K562 (cell line): ENCODE measurements at regions not wholly inside any gene's neighbourhood (a gene's known extent, or its start where the extent isn't known, plus 50 kb on each side); places are given as distances from the start of the nearest gene placed in this dataset.

Experiments used
- ATAC-seq: fragments of 200-7000 bp; cut with Tn5 transposase; 3 replicates; pipeline ENCODE4 v1.9.1; 2020; ENCODE audit warnings: moderate library complexity
- BruUV-seq: library from RNA; stranded (reverse); fragments of 400-500 nt; replicated peaks from 2 replicates; lab custom pipeline; 2021; lab: Mats Ljungman, UMichigan
- CTCF ChIA-PET: fragments of 300-600 bp; formaldehyde crosslinking; extraction: SDS; loops from one replicate; lab custom pipeline; 2021; ENCODE audit warnings: low intra/inter-chr PET ratio; lab: Yijun Ruan, JAX
- POLR2A ChIA-PET: fragments of 300-600, 350-650 bp; sonication (Branson Sonifier 250); formaldehyde crosslinking; extraction: SDS; loops from one replicate; lab custom pipeline; 2021; ENCODE audit warnings: antibody characterized with exemption, inconsistent platforms; lab: Yijun Ruan, JAX
- DNase-seq, 4 experiments: peaks; one replicate each; pipeline versions ENCODE4 v3.0.0 to v3.0.0-alpha.2; 2011 to 2018; ENCODE audit warnings: low spot score in 3 of 4, mixed read lengths in 3 of 4; ENCODE audit errors: extremely low read depth in 1 of 4
- FAIRE-seq: peaks from 2 replicates; lab custom pipeline; 2011; peaks lifted over from hg19 to GRCh38; lab: Jason Lieb, UNC
- H2AFZ ChIP-seq: 2 replicates; pipeline ENCODE4 v1.6.0; 2011; ENCODE audit warnings: low read depth, low read length, control low read depth, inconsistent platforms
- H3K27ac ChIP-seq: fragments of 200-600 bp; 3 replicates; pipeline ENCODE4 v1.8.0; 2011; ENCODE audit warnings: low read depth, mild to moderate bottlenecking, control low read depth, inconsistent platforms, low read length, moderate library complexity, mixed read lengths; ENCODE audit errors: extremely low read depth
- H3K27me3 ChIP-seq, 2 experiments: fragments of 300-600 bp in 1 of 2; 2 replicates in 1 of 2; 3 replicates in 1 of 2; pipeline versions ENCODE4 v1.6.0 to v1.8.0; 2011; ENCODE audit warnings: inconsistent platforms in 2 of 2, low read length in 2 of 2, mild to moderate bottlenecking in 1 of 2, mixed read lengths in 1 of 2, moderate library complexity in 1 of 2; ENCODE audit not compliant: control insufficient read depth in 2 of 2, insufficient read depth in 2 of 2
- H3K36me3 ChIP-seq: fragments of 300-600 bp; 3 replicates; pipeline ENCODE4 v1.8.0; 2011; ENCODE audit warnings: mild to moderate bottlenecking, low read length, inconsistent platforms; ENCODE audit not compliant: control insufficient read depth, insufficient read depth
- H3K4me1 ChIP-seq, 2 experiments: fragments of 200-600 bp in 1 of 2; replicated peaks in 1 of 2; 2 replicates in 1 of 2; 3 replicates in 1 of 2; pipeline versions ENCODE4 v1.5.1 to v1.8.0; 2011; ENCODE audit warnings: inconsistent platforms in 2 of 2, low read length in 2 of 2, mild to moderate bottlenecking in 1 of 2, mixed read lengths in 1 of 2, moderate library complexity in 1 of 2; ENCODE audit not compliant: control insufficient read depth in 2 of 2, insufficient read depth in 2 of 2
- H3K4me2 ChIP-seq: 2 replicates; pipeline ENCODE4 v1.6.1; 2011; ENCODE audit warnings: low read length, control low read depth, inconsistent platforms, mixed read lengths; ENCODE audit not compliant: insufficient read depth
- H3K4me3 ChIP-seq: fragments of 200-600 bp; sonication (generic), shearing (Covaris generic); 2 replicates; pipeline ENCODE4 v1.5.1; 2016; ENCODE audit warnings: control low read depth, inconsistent platforms
- H3K79me2 ChIP-seq: fragments of 200-600 bp; 3 replicates; pipeline ENCODE4 v1.8.0; 2011; ENCODE audit warnings: low read length, inconsistent platforms; ENCODE audit not compliant: control insufficient read depth, insufficient read depth
- H3K9ac ChIP-seq, 2 experiments: 2 replicates each; pipeline versions ENCODE4 v1.6.0 to v1.6.1; 2011; ENCODE audit warnings: low read depth in 2 of 2, low read length in 2 of 2, control low read depth in 1 of 2, inconsistent platforms in 1 of 2, mild to moderate bottlenecking in 1 of 2, mixed read lengths in 1 of 2; ENCODE audit not compliant: insufficient read depth in 1 of 2
- H3K9me1 ChIP-seq: one replicate; pipeline ENCODE4 v1.6.0; 2011; ENCODE audit warnings: inconsistent platforms, mild to moderate bottlenecking, low read length, moderate library complexity; ENCODE audit not compliant: control insufficient read depth, insufficient read depth
- H3K9me3 ChIP-seq: replicated peaks from 2 replicates; pipeline ENCODE4 v1.5.1; 2011; ENCODE audit warnings: low read depth, low read length, inconsistent platforms; ENCODE audit not compliant: control insufficient read depth, insufficient read depth
- H4K20me1 ChIP-seq: replicated peaks from 2 replicates; pipeline ENCODE4 v1.6.1; 2011; ENCODE audit warnings: low read length, inconsistent platforms, mixed read lengths; ENCODE audit not compliant: control insufficient read depth, insufficient read depth
- CEBPB ChIP-seq: fragments of 450-650 bp; IDR thresholded peaks from 2 replicates; pipeline ENCODE4 v1.6.1; 2016; ENCODE audit warnings: missing genetic modification characterization, missing compliant biosample characterization
- EWSR1 ChIP-seq: fragments of 450-650 bp; IDR thresholded peaks from 2 replicates; pipeline ENCODE4 v1.6.1; 2018; ENCODE audit warnings: borderline replicate concordance, mild to moderate bottlenecking, low read depth, moderate library complexity; ENCODE audit not compliant: partially characterized antibody
- PYGO2 ChIP-seq: fragments of 450-650 bp; IDR thresholded peaks from 2 replicates; pipeline ENCODE4 v1.6.1; 2016; ENCODE audit warnings: mild to moderate bottlenecking, missing genetic modification characterization, moderate library complexity, missing compliant biosample characterization
- SMARCE1 ChIP-seq: fragments of 450-650 bp; IDR thresholded peaks from 2 replicates; pipeline ENCODE4 v1.7.1; 2016; ENCODE audit warnings: mild to moderate bottlenecking
- THAP7 ChIP-seq: fragments of 250-450 bp; sonication (Bioruptor Pico); IDR thresholded peaks from 2 replicates; pipeline ENCODE4 v1.5.0; 2021
- ZBTB11 ChIP-seq, 3 experiments: fragments of 200-800 bp in 1 of 3; fragments of 250-450 bp in 1 of 3; fragments of 450-650 bp in 1 of 3; sonication (Bioruptor Pico) in 1 of 3; sonication (Bioruptor generic) in 1 of 3; formaldehyde crosslinking in 1 of 3; IDR thresholded peaks; 2 replicates each; pipeline versions ENCODE4 v1.6.1 to v1.8.0; 2016 to 2022; ENCODE audit warnings: mild to moderate bottlenecking in 2 of 3, missing genetic modification characterization in 2 of 3, missing compliant biosample characterization in 1 of 3, moderate library complexity in 1 of 3
- ZNF124 ChIP-seq: sonication (generic); formaldehyde crosslinking; IDR thresholded peaks from 2 replicates; pipeline ENCODE4 v1.8.1; 2022; ENCODE audit warnings: missing genetic modification reagents
- ZNF140 ChIP-seq: fragments of 250-450 bp; sonication (Bioruptor Pico); IDR thresholded peaks from 2 replicates; pipeline ENCODE4 v1.8.0; 2021; ENCODE audit warnings: moderate library complexity, mild to moderate bottlenecking, inconsistent platforms
- WGBS: fragments of 100-300 bp; shearing (Covaris generic); methylation state at CpG from one replicate; pipeline ENCODE4 v1.1.6; 2016; ENCODE audit warnings: low coverage, mixed read lengths; ENCODE audit not compliant: insufficient coverage; ENCODE audit errors: missing lambda C conversion rate; 5-methylcytosine and 5-hydroxymethylcytosine counted together
- in situ Hi-C: fragments of 300-500 bp; cut with MboI; formaldehyde crosslinking; loops from 4 replicates; pipeline ENCODE4 v1.15.0; 2018; ENCODE audit warnings: inconsistent platforms, mixed read lengths
- intact Hi-C: fragments of 100-400 bp; cut with micrococcal nuclease; formaldehyde crosslinking; loops from 2 replicates; pipeline ENCODE4 v1.14.2; 2022
- TF ChIP-seq, protein P1 (sequence below): fragments of 450-650 bp; formaldehyde crosslinking; IDR thresholded peaks from 2 replicates; pipeline ENCODE4 v1.4.0; 2020; ENCODE audit warnings: mild to moderate bottlenecking, mixed read lengths
- TF ChIP-seq, protein P2 (sequence below): fragments of 450-650 bp; IDR thresholded peaks from 2 replicates; pipeline ENCODE4 v1.6.1; 2016; ENCODE audit warnings: mild to moderate bottlenecking

- Histone ChIP-seq H3K9me3 (no peaks in the 10 kb centered on the region), H2AFZ (no peak overlapping the region), H3K36me3 (no peaks in the 10 kb centered on the region), H4K20me1 (no peaks in the 10 kb centered on the region), H3K9me1 (no peaks in the 10 kb centered on the region), H3K4me1 (no peaks in the 10 kb centered on the region), H3K27ac (no peak overlapping the region), H3K79me2 (no peaks in the 10 kb centered on the region), H3K4me3 (no peak overlapping the region), H3K27me3 (peaks cover 5 to 33% of the 10 kb centered on the region in 2 experiments), H3K4me2 (no peak overlapping the region), H3K9ac (no peak overlapping the region)
- BruUV-seq: no TSS peak
- POLR2A ChIA-PET: interaction anchor here (1.1 kb wide), 1 partner anchor 14 kb away, joined by 4 read pairs; no protein-coding TSS in a partner anchor
- no peak for DNase-seq
- CTCF ChIA-PET: no interaction called here
- in situ Hi-C loops: no loop called here
- no peak for FAIRE-seq
- no peak for TF ChIP-seq SMARCE1
- no peak for TF ChIP-seq EWSR1
- TF ChIP-seq ZNF124: no peak
- TF ChIP-seq THAP7 (CRISPR knock-in tag): no peak
- no peak for TF ChIP-seq ZBTB11 (CRISPR knock-in tag; IDR thresholded peaks at IDR 0.05)
- TF ChIP-seq, protein P1, sequence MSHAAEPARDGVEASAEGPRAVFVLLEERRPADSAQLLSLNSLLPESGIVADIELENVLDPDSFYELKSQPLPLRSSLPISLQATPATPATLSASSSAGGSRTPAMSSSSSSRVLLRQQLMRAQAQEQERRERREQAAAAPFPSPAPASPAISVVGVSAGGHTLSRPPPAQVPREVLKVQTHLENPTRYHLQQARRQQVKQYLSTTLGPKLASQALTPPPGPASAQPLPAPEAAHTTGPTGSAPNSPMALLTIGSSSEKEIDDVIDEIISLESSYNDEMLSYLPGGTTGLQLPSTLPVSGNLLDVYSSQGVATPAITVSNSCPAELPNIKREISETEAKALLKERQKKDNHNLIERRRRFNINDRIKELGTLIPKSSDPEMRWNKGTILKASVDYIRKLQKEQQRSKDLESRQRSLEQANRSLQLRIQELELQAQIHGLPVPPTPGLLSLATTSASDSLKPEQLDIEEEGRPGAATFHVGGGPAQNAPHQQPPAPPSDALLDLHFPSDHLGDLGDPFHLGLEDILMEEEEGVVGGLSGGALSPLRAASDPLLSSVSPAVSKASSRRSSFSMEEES (CRISPR knock-in tag): no peak
- no peak for TF ChIP-seq ZNF140
- no peak for TF ChIP-seq PYGO2 (tag)
- no peak for TF ChIP-seq CEBPB
- TF ChIP-seq, protein P2, sequence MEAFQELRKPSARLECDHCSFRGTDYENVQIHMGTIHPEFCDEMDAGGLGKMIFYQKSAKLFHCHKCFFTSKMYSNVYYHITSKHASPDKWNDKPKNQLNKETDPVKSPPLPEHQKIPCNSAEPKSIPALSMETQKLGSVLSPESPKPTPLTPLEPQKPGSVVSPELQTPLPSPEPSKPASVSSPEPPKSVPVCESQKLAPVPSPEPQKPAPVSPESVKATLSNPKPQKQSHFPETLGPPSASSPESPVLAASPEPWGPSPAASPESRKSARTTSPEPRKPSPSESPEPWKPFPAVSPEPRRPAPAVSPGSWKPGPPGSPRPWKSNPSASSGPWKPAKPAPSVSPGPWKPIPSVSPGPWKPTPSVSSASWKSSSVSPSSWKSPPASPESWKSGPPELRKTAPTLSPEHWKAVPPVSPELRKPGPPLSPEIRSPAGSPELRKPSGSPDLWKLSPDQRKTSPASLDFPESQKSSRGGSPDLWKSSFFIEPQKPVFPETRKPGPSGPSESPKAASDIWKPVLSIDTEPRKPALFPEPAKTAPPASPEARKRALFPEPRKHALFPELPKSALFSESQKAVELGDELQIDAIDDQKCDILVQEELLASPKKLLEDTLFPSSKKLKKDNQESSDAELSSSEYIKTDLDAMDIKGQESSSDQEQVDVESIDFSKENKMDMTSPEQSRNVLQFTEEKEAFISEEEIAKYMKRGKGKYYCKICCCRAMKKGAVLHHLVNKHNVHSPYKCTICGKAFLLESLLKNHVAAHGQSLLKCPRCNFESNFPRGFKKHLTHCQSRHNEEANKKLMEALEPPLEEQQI: no peak
- WGBS: under 1% methylated on average over 13 of the region's 13 CpGs
- intact Hi-C loops: no loop called here
- no peak for ATAC-seq
Measured at GRCh38 chr7:153935095-153935494, 117.1 kb upstream of the DPP6 start.
